Posterior cingulate gyrus (tissue), 11 donors: ENCODE measurements at regions not wholly inside any gene's neighbourhood (a gene's known extent, or its start where the extent isn't known, plus 50 kb on each side); places are given as distances from the start of the nearest gene placed in this dataset.

ENCODE experiments used
- DNase-seq, 10 donors: peaks; one replicate each; pipeline versions ENCODE4 v3.0.0 to v3.0.0-alpha.2; 2020 to 2021; ENCODE audit warnings: mixed read lengths in 3 of 10
- intact Hi-C: fragments of 100-400 bp; cut with DNase I; formaldehyde crosslinking; loops from one replicate; pipeline ENCODE4 v1.15.1; 2023

DNA sequence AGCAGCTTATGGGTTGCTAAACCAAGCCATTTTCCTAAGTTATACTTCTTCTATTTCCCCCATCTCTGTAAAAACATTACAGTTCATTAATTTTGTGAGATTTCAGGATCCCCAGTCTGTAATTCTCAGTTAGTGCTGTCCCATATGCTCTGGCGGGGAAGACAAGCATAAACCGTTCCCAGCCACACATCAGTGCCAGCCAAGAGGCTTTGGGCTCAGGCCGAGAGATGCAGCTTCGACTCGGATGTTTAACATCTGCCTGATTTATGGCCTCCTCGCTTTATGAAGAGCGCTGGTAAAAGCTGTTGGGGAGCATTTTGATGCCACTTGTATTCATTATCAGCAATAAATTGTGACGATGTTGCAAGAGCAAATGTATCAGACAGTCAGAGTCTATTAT is 349.1 kb upstream of the CCDC196 start:
- peak in 1 of 10 donors; percentile 77 for DNase-seq
- intact Hi-C loops: no loop called here

DNA sequence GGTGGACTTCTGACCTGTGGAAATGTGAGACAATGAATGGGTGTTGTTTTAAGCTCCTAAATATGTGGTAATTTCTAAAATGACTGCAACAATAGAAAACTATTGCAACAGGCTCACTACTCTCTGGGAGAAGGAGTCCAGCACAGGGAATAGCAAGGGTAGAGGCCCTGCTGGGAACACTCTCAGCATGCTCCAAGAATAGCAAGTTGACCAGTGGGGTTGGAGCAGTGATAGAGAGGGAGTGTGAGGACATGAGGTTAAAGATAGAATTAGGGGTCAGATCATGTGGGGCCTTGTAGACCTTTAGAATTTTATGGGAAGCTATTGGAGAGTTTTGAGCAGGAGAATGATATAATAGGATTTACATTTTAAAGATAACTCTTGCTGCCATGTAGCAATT is 346.7 kb upstream of the CCDC196 start:
- intact Hi-C loops: no loop called here
- DNase-seq: no peak

DNA sequence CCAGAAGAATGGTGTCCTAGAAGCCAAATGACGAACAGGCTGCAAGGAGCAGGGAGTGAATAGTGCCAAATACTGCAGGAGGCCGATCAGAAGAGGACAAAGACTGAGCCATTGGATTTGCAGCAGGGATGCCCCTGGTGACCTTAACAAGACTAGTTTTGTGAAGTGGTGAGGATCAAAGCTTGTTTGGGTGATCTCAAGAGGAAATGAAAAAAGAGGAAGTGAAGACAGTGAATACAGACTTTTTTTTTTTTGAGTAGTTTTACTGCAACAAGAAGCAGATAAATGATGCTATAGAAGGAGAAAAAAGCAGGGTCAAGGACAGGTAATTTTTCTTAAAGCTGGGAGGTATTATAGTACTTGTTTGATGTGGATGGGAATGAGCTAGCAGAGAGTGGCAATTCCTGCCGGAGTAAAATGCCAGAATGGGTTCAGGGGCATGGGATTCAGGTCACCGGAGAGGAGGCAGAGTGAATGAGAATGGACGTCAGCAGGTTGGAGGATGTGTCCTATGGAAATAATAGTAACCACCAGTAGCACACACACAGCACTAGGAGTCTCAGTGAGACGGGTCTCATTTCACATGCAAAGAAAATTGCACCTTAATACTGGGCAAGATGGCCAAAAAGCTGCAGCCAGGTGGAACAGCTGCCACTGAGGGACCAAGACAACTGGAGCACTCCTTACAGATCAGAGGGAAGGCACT is 345.8 kb upstream of the CCDC196 start:
- no peak for DNase-seq
- intact Hi-C loops: no loop called here

DNA sequence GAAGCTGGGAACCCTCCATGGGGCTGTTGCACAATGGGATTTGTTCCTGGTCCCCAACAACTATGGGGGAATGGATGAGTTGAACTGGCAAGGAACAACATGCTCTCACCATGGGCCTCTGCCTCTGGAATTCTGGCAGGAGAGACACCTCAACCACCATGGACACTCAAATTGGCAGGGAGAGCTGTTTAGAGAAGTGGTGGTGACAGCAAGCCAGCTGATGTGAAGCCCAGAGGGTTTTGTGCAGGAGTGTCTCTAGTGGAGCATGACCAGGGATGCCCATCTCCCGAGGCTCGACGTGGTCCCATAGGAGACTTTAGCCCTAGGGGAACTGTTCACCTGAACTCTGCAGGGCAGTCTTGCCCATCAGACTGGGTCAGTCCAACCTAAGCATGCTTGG is 345.2 kb upstream of the CCDC196 start:
- no peak for DNase-seq
- intact Hi-C loops: no loop called here

DNA sequence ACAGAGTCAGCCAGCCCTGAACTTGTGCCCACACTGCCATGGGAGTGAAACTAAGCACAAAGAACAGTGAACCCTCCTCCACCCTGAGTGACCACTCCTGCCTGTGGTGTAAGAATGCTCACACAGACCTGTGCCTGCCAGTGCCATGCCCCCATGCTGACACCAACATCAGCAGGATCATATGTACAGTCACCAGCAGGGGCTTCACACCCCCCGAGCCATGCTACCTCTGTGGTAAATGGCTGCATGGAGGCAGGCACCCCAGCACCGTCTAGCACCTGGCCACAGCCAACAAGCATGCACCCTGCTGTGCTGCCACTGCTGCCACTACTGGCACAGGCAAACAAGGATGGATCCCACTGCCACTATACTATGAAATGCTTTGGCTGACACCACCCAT is 344.4 kb upstream of the CCDC196 start:
- intact Hi-C loops: no loop called here
- no peak for DNase-seq

DNA sequence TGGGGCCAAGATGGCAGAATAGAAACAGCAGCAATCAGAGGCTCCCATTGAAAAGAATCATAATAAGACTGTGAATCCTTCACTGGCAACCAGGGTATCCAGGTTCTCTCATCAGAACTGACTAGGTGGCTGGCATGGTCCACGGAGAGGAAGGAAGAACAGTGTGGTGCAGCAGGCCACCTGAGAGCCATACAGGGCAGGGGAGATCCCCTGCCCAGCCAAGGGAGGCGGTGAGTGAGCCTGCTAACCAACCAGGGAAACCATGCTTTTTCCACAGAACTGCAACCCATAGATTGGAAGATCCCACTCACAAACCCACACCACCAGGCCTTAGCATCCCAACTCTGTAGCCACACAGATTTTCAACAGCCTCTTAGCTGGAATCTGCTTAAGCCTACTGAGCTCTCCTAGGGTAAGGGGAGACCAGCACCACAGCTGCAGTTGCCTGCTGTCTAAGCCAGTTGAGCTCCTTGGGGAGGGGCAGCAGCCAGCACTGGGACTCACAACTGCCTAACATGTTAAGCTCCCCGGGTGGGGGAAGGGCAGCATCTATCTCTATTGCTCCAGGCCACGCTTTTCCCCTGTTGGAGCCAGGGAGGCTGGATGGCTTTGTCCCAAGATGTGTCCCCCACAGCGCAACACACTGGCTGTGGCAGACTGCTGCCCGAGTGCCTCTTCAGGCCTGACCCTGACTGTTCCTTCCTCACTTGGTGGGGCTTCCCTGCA is 342.6 kb upstream of the CCDC196 start:
- intact Hi-C loops: no loop called here
- no peak for DNase-seq

DNA sequence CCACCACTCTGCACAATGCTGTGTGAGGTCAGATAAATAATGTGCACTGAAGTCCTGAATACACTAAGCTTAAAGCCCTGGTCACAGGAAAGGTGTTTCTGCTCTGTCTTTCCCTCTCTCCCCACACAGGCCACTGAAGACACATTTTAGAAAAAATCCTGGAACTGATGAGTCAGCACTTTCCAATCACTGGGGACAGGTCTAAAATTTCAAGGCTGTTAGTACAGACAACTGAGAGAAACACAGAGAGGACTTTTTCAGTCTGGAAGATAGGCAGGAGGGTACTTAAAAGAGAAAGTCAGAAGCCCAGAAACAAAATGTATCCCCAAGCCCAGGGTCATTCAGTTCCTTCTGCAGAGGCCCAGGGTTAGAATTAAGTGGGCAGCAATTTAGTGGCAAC is 333.9 kb upstream of the CCDC196 start:
- intact Hi-C loops: no loop called here
- no peak for DNase-seq

DNA sequence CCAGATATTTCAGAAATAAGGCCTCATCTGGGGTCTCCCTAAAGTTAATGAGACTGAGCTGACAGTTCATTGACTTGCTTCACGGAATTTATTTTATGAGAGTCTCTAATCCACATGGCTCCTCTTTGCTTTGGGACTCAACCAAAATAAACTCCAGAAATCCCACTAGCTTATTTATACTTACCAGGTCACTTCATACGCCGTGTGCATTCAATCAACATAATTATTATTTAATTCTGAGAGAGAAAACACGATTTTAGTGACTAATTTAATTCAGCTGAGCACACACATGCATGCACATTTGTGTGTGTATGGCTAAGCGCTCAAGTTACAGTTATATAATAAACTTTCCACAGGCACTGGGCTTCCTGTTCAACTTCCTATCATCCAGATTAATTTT is 333.4 kb upstream of the CCDC196 start:
- intact Hi-C loops: no loop called here
- DNase-seq: no peak

DNA sequence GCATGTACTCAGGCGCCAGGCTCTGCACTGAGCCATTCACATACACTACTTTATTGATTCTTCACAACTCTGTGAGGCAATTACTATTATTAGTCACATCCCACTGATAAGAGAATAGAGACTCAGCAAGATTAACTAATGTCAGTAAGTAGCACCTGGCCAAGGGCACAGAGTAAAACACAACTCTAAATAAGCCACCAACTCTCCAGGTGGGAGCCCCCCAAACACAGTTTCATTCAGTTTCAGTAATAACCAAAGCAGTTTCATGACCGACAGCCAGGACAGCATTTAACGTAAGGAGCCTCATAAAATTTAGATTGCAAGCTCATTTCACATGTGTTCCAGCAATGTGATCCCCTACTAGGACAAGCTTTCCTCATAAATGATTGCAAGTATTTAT is 323.1 kb upstream of the CCDC196 start:
- no peak for DNase-seq
- intact Hi-C loops: no loop called here

DNA sequence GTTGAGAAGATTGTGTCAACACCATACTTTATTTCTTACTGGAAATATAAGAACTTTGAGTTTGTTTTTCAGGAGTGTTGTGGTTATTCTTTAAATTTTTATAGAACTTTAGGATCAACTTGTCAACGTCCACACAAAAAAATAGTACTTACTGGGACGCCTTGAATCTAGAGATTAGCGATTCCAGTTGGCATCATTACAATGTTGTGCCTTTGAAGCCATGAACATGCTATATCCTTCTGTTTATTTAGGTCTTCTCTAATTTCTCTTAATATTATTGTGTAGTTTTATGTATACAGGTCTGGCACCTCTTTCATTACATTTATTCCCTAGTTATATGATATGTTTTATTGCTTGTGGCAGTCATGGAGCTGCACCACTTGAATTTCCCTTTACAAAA is 320.8 kb upstream of the CCDC196 start:
- DNase-seq: no peak
- intact Hi-C loops: no loop called here

DNA sequence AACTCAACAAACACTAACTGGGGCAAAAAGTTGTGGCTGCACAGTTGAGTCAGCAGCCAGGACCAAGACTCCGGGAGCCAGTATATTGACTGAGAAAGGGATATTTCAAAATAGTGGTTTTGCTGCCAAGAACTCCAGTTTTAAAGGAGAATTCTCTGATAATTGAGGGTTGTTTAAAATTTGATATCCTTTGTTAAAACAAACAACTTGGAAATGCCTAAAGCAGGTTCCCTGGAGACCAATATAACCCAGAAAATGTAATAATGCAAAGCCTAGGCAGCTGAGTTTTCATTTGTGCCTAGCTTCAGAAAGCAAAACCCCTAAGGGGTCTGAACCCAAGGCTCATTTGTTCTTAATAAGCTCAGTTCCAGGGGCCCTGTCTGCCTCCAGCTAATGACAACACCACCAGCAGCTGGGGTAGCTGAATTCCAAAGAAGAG is 311.7 kb upstream of the CCDC196 start:
- no peak for DNase-seq
- intact Hi-C loops: no loop called here

DNA sequence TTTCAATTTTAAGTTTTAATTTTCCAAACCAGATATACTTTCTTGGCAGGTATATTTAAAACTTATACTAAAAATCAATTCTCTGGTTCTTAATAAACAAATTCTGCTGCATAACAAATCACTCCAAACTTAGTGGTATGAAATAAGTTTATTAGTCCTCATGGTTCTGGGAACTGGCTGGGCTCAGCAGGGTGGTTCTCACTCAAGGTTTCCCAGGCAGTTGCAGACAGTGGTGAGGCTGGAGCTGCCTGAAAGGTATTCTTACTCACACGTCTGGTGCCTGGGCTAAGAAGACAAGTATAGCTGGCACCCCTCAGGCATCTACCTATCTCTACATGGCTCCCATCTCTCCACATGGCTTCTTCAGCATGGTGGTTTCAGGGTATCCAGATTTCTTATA is 308.2 kb upstream of the CCDC196 start:
- intact Hi-C loops: no loop called here
- no peak for DNase-seq

DNA sequence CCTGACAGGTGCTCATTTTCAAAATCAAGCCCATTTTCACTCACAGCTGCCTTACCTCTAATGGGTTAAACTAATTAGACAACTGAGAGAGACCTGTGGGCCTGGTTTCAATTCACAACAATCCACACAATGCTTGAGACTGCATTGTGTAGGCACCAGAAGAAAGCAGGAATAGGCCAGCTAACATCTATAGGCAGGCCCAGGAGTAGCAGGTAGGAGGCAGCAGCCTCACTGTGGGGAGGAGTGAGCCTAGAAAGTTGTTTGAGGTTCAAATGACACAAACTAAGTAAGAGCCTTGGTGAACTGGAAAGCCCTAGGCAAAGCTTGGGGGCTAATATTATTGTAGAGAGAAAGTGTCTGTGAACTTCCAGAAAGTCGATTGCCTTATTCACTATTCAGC is 289.5 kb upstream of the CCDC196 start:
- intact Hi-C loops: no loop called here
- no peak for DNase-seq

DNA sequence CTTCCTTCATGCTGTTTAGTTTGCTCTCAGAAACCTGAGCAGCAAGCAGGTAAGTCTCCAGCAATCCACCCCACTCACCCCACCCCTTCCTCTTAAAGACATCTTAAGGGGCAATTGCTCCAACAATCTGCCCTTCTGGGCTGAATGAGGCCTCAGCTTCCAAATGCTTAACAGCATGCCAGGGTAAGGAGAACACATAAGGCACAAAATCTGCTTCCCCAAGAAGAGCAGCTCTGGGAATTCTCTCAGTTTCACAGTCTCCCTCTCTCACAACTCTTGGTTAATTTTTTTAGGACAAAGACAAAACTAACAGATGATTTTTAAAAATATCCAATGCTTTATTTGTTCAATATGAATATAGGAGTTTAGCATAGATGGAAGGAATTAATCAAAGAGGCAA is 288.9 kb upstream of the CCDC196 start:
- intact Hi-C loops: no loop called here
- no peak for DNase-seq

DNA sequence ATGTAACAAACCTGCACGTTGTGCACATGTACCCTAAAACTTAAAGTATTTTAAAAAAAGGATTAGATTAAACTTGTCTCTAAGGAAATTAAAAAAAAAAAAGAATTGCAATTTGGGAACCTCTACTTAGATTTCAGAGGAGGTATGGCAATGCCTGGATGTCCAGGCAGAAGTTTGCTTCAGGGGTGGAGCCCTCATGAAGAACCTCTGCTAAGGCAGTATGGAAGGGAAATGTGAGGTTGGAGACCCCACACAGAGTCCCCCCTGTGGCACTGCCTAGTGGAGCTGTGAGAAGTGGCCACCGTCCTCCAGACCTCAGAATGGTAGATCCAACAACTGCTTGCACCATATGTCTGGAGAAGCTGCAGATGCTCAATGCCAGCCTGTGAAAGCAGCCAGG is 279.6 kb upstream of the CCDC196 start:
- DNase-seq: no peak
- intact Hi-C loops: no loop called here

DNA sequence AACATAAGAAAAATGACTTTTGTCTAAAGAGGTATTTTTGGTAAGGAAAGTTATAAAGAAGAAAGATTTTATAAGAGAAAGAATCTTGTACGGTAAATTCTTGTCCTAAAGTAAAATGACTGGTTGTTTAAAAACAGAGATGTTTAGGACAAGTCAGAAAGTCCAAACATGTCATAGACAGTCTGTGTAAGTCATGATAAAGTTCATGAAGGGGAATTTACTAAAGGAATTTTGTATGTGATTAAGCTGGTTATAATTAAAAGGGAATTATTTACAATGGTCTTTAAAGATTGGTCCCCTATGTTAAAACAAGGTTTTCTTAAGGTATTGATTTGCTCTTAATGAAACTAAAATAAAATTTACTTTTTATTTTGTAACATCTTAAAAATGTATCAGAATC is 269.4 kb upstream of the CCDC196 start:
- intact Hi-C loops: no loop called here
- DNase-seq: no peak

DNA sequence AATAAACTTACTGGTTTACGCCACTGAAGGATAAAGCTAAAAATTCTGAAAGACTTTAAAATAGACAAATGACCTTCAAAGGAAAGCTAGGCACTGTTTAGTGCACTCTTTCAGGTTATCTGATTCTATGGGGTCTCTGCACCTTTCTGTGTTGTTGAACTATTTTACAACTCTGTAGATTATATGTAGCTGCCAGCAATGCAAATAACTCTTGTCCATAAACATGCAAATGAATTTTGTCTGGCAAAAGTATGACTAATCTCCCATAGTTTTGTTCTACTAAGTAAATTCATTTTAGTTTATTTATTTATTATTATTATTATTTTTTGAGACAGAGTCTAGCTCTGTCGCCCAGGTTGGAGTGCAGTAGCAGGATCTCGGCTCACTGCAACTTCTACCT is 266.3 kb upstream of the CCDC196 start:
- intact Hi-C loops: no loop called here
- no peak for DNase-seq

DNA sequence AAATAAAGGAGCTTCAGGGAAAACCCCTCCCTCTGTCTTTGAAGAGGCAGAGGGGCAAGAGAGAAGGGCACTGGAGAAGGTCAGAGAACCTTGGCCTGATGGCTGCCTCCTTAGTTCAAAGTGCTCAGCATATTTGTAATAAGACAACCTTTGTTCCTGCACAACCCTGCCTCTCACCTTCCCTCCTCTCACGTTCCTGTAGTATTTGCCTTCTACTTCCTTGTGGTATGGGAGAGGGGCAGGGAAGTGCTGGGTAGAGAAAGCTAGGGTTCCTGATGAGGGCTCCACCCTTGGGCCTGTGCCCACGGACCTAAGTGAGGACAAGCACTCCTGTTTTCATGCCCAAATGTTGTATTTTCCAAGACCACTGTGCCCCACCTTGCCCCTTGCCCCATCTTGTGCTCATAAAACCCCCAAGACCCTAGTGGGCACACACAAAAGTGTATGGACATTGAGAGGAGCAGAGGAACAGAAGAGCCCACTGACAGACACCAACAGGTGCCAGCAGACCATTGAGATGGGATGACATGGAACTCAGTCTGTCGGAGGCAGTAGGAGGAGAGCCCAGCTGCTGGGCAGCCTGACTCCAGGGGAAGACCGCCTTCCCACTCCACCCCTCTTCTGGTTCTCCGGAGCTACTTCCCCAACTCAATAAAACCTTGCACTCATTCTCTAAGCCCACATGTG is 261.5 kb upstream of the CCDC196 start:
- intact Hi-C loops: no loop called here
- DNase-seq: no peak

DNA sequence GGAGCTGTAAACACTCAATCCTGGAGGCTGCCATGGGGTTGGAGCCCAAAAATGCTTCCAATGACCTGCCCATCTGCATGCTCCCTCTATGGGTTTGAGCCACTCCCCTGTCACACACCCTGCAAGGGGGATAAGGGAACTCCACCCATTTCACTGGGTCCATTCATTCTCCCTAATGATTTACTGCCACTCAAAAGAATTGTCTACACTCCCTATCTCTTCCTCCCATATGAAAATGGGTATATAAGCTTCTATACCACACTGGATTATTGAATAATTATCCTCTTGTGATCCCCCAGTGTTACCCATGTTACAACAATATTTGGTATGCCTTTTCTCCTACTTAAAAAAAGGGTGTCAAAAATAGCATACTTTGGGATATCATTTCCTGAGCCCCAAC is 260.8 kb upstream of the CCDC196 start:
- no peak for DNase-seq
- intact Hi-C loops: no loop called here

DNA sequence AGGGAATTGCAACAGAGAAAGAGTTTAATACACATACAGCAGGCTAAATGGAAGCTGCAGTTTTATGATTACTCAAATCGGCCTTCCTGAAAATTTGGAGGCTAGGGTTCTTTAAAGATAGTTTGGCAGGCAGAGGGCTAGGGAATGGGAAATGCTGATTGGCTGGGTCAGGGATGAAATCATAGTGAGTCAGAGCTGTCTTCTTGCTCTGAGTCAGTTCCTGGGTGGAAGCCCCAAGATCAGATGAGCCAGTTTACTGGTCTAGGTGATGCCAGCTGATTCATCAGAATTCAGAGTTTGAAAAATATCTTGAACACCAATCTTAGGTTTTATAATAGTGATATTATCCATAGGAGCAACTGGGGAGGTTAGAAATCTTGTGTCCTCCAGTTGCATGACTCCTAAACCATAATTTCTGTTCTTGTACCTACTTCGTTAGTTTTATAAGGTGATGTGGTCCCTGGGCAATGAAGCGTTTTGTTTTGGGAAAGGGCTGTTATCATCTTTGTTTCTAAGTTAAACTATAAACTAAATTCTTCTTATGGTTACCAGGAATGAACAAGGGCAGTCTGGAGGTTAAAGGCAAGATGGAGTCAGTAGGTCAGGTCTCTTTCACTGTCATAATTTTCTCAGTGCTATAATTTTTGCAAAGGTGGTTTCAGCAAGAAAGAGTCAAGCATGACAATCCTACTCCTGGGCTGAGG is 257.8 kb upstream of the CCDC196 start:
- intact Hi-C loops: no loop called here

DNA sequence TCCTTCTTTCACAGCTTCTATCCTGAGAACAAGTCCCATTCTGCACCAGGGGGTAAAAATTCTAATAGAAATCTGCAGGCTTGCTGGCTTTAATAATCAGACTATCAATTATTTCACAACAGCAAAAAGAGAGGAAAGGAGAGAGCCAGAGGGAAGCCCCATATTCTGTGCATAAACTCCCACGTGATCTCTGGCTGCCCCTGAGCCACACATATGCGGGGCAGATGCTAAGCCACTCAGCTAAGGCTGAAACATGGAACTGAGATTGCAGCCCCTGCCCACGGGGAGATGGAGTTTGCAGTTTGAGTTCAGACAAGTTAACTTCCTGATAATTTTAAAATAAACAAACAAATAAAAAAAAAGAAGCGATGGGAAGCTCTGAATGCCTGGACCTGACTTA is 254.4 kb upstream of the CCDC196 start:
- intact Hi-C loops: no loop called here
- no peak for DNase-seq

More for the DNA sequence above, 257.8 kb upstream of the CCDC196 start:
- no peak for DNase-seq
